OCI-LY7 (cell line): ENCODE measurements at regions not wholly inside any gene's neighbourhood (a gene's known extent, or its start where the extent isn't known, plus 50 kb on each side); places are given as distances from the start of the nearest gene placed in this dataset.
"Not testable (repeated sequence)": the region's sequence is repeated elsewhere in the genome, so short reads cannot be mapped to it uniquely, and the experiment has no call there.

Experiments used
- CTCF ChIP-seq: fragments of 200-600 bp; sonication (generic); conservative IDR thresholded peaks from 2 replicates; pipeline ENCODE4 v1.5.1; 2014; ENCODE audit warnings: mild to moderate bottlenecking, antibody characterized with exemption, low read length, moderate library complexity, mixed read lengths
- EZH2phosphoT487 ChIP-seq: fragments of 200-600 bp; sonication (generic); IDR thresholded peaks from 2 replicates; pipeline ENCODE4 v1.6.1; 2018; ENCODE audit warnings: low read depth, borderline replicate concordance, mild to moderate bottlenecking, mixed run types, antibody characterized with exemption, low read length, moderate library complexity, mixed read lengths

GRCh38 chr1:800397-800796, 113.9 kb upstream of the OR4F16 start:
- not testable (repeated sequence) for TF ChIP-seq EZH2phosphoT487, CTCF
